HEK293T (cell line): ENCODE measurements at regions not wholly inside any gene's neighbourhood (a gene's known extent, or its start where the extent isn't known, plus 50 kb on each side); places are given as distances from the start of the nearest gene placed in this dataset.

Experiments
- FOXM1 ChIP-seq: fragments of 450-650 bp; IDR thresholded peaks from 2 replicates; pipeline ENCODE4 v1.6.1; 2017; ENCODE audit warnings: mild to moderate bottlenecking, borderline replicate concordance
- HDGF ChIP-seq: fragments of 450-650 bp; IDR thresholded peaks from 2 replicates; pipeline ENCODE4 v1.6.1; 2017; ENCODE audit warnings: antibody characterized with exemption, borderline replicate concordance
- SUZ12 ChIP-seq: fragments of 450-650 bp; IDR thresholded peaks from 2 replicates; pipeline ENCODE4 v1.6.1; 2016; ENCODE audit warnings: mild to moderate bottlenecking

DNA sequence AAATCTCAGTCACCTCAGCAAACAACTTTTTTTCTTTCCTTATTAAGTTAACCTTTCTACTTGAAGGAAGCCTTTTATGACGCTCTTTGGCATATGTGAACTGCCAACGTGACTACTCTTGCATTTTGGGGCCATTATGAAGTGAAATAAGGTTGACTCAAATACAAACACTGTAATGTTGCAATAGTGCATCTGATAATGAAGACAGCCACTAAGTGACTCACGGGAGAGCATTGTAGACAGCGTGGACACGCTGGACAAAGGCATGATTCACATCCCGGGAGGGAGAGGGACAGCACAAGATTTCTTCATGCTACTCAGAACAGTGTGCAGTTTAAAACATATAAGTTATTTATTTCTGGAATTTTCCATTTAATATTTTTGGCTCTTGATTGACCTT lies 560.8 kb downstream of the ETS1 start:
- TF ChIP-seq FOXM1 (no peak), HDGF (no peak), SUZ12 (no peak)
